HepG2 (cell line): ENCODE measurements at regions not wholly inside any gene's neighbourhood (a gene's known extent, or its start where the extent isn't known, plus 50 kb on each side); places are given as distances from the start of the nearest gene placed in this dataset.

Experiments
- ATAC-seq: fragments of 200-7000 bp; cut with Tn5 transposase; 3 replicates; pipeline ENCODE4 v1.9.1; 2020; ENCODE audit warnings: mild to moderate bottlenecking, moderate library complexity
- BruUV-seq: library from RNA; stranded (reverse); fragments of 400-500 nt; replicated peaks from 2 replicates; lab custom pipeline; 2021; lab: Mats Ljungman, UMichigan
- CTCF ChIA-PET: fragments of 300-600 bp; formaldehyde crosslinking; extraction: SDS; loops from one replicate; lab custom pipeline; 2021; ENCODE audit warnings: low total read pairs, inconsistent platforms, low intra/inter-chr PET ratio; lab: Yijun Ruan, JAX
- POLR2A ChIA-PET: fragments of 350-600 bp; sonication (Branson Sonifier 250); formaldehyde crosslinking; loops from one replicate; lab custom pipeline; 2020; ENCODE audit warnings: antibody characterized with exemption, inconsistent platforms; lab: Yijun Ruan, JAX
- DNase-seq: peaks from one replicate; pipeline ENCODE4 v3.0.0-alpha.2; 2015; ENCODE audit warnings: low spot score
- FAIRE-seq: peaks from 3 replicates; lab custom pipeline; 2011; peaks lifted over from hg19 to GRCh38; lab: Jason Lieb, UNC
- H2AFZ ChIP-seq: one replicate; pipeline ENCODE4 v1.6.1; 2011; ENCODE audit warnings: low read length, inconsistent platforms
- H3K27ac ChIP-seq: fragments of 300-600 bp; 3 replicates; pipeline ENCODE4 v1.8.0; 2011; ENCODE audit warnings: mixed run types, mild to moderate bottlenecking, mixed read lengths, low read length, inconsistent platforms; ENCODE audit not compliant: insufficient read depth; ENCODE audit errors: extremely low read length
- H3K27me3 ChIP-seq, 2 experiments: fragments of 200-600 bp in 1 of 2; 2 replicates in 1 of 2; 3 replicates in 1 of 2; pipeline versions ENCODE4 v1.6.0 to v1.8.0; 2011; ENCODE audit warnings: low read length in 2 of 2, mild to moderate bottlenecking in 2 of 2, moderate library complexity in 2 of 2, inconsistent platforms in 1 of 2; ENCODE audit not compliant: insufficient read depth in 2 of 2, control insufficient read depth in 1 of 2
- H3K36me3 ChIP-seq, 2 experiments: fragments of 200-600 bp in 1 of 2; replicated peaks in 1 of 2; 2 replicates in 1 of 2; 3 replicates in 1 of 2; pipeline versions ENCODE4 v1.5.1 to v1.8.0; 2011; ENCODE audit warnings: low read length in 2 of 2, inconsistent platforms in 1 of 2; ENCODE audit not compliant: insufficient read depth in 2 of 2, control insufficient read depth in 1 of 2
- H3K4me1 ChIP-seq: 2 replicates; pipeline ENCODE4 v1.5.1; 2012; ENCODE audit warnings: low read length, inconsistent platforms; ENCODE audit not compliant: insufficient read depth
- H3K4me2 ChIP-seq: 2 replicates; pipeline ENCODE4 v1.6.0; 2011; ENCODE audit warnings: low read depth, low read length, inconsistent platforms
- H3K4me3 ChIP-seq, 3 experiments: fragments of 200-600 bp in 1 of 3; sonication (generic), shearing (Covaris generic) in 1 of 3; replicated peaks in 1 of 3; 2 replicates each; pipeline ENCODE4 v1.5.1; 2011 to 2016; ENCODE audit warnings: low read length in 3 of 3, inconsistent platforms in 2 of 3, low read depth in 2 of 3, mild to moderate bottlenecking in 2 of 3, control low read depth in 1 of 3, mixed read lengths in 1 of 3; ENCODE audit not compliant: insufficient read depth in 1 of 3
- H3K79me2 ChIP-seq: one replicate; pipeline ENCODE4 v1.6.1; 2011; ENCODE audit warnings: low read length, inconsistent platforms; ENCODE audit not compliant: insufficient read depth
- H3K9ac ChIP-seq: 2 replicates; pipeline ENCODE4 v1.6.0; 2011; ENCODE audit warnings: mild to moderate bottlenecking, low read depth, low read length, inconsistent platforms; ENCODE audit not compliant: insufficient read depth
- H3K9me3 ChIP-seq: 2 replicates; pipeline ENCODE4 v1.5.1; 2012; ENCODE audit warnings: mild to moderate bottlenecking, low read length
- H4K20me1 ChIP-seq: 2 replicates; pipeline ENCODE4 v1.6.0; 2011; ENCODE audit warnings: inconsistent platforms, mild to moderate bottlenecking, low read length, moderate library complexity; ENCODE audit not compliant: insufficient read depth
- KLF16 ChIP-seq, 2 experiments: sonication (generic) in 1 of 2; formaldehyde crosslinking in 1 of 2; IDR thresholded peaks; 2 replicates each; pipeline versions ENCODE4 v1.6.1 to v1.8.0; 2016 to 2023; ENCODE audit warnings: missing genetic modification reagents in 2 of 2, missing compliant biosample characterization in 1 of 2
- KMT2B ChIP-seq: IDR thresholded peaks from 2 replicates; pipeline ENCODE4 v1.6.1; 2016; ENCODE audit warnings: missing genetic modification reagents, missing compliant biosample characterization
- RCOR2 ChIP-seq: IDR thresholded peaks from 2 replicates; pipeline ENCODE4 v1.6.1; 2016; ENCODE audit warnings: missing biosample characterization, missing genetic modification reagents
- SATB2 ChIP-seq: sonication (generic); formaldehyde crosslinking; IDR thresholded peaks from 2 replicates; pipeline ENCODE4 v1.5.0; 2020; ENCODE audit warnings: missing genetic modification reagents
- ZNF773 ChIP-seq: sonication (generic); formaldehyde crosslinking; IDR thresholded peaks from 2 replicates; pipeline ENCODE4 v1.4.0; 2020; ENCODE audit warnings: missing genetic modification reagents, borderline replicate concordance
- WGBS: methylation state at CpG from one replicate; pipeline ENCODE4 v1.1.6; 2017; ENCODE audit warnings: low lambda C conversion rate; 5-methylcytosine and 5-hydroxymethylcytosine counted together
- in situ Hi-C: cut with HindIII; loops from 2 replicates; pipeline ENCODE4 v1.10.0; 2017; ENCODE audit warnings: low pct_unique_long_range_greater_than_20kb; ENCODE audit not compliant: extremely low pct_ligation_motif_present
- intact Hi-C: fragments of 100-400 bp; cut with micrococcal nuclease; formaldehyde crosslinking; loops from one replicate; pipeline ENCODE4 v1.10.0; 2022; ENCODE audit not compliant: unreplicated experiment
- TF ChIP-seq, protein P1 (sequence below): sonication (generic); formaldehyde crosslinking; IDR thresholded peaks from 2 replicates; pipeline ENCODE4 v1.4.0; 2020; ENCODE audit warnings: mild to moderate bottlenecking, missing genetic modification reagents

GRCh38 chr6:81226957-81227356 is 525.5 kb downstream of the TENT5A start (continued):
- no peak for TF ChIP-seq RCOR2 (CRISPR knock-in tag)
- no peak for TF ChIP-seq SATB2 (CRISPR knock-in tag)
- no peak for TF ChIP-seq KMT2B (CRISPR knock-in tag)
- no peak for TF ChIP-seq ZNF773 (CRISPR knock-in tag)

DNA sequence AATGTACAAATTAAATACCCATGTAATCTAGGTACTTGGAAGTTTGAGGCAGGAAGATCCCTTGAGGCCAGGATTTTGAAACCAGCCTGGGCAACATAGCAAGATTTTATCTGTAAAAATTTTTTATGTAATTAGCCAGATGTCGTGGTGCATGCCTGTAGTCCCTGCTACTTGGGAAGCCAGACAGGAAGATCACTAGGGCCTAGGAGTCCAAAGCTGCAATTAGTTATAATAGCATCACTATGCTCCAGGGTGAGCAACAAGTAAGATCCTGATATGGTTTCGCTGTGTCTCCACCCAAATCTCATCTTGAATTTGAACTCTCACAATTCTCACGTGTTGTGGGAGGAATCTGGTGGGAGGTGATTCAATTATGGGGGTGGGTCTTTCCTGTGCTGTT is 535.8 kb downstream of the TENT5A start:
- TF ChIP-seq, protein P1, sequence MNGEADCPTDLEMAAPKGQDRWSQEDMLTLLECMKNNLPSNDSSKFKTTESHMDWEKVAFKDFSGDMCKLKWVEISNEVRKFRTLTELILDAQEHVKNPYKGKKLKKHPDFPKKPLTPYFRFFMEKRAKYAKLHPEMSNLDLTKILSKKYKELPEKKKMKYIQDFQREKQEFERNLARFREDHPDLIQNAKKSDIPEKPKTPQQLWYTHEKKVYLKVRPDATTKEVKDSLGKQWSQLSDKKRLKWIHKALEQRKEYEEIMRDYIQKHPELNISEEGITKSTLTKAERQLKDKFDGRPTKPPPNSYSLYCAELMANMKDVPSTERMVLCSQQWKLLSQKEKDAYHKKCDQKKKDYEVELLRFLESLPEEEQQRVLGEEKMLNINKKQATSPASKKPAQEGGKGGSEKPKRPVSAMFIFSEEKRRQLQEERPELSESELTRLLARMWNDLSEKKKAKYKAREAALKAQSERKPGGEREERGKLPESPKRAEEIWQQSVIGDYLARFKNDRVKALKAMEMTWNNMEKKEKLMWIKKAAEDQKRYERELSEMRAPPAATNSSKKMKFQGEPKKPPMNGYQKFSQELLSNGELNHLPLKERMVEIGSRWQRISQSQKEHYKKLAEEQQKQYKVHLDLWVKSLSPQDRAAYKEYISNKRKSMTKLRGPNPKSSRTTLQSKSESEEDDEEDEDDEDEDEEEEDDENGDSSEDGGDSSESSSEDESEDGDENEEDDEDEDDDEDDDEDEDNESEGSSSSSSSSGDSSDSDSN (CRISPR knock-in tag) = no peak
- TF ChIP-seq KLF16 (CRISPR knock-in tag; IDR thresholded peaks at IDR 0.05) = no peak
- in situ Hi-C loops (no loop called here), intact Hi-C loops (no loop called here)
- no peaks in the 10 kb centered on the region for H3K79me2 ChIP-seq
- no TSS peak for BruUV-seq
- no peaks in the 10 kb centered on the region for H3K36me3 ChIP-seq
- no peaks in the 10 kb centered on the region for H4K20me1 ChIP-seq
- ChIA-PET CTCF (no interaction called here), POLR2A (no interaction called here)
- no peak overlapping the region for H3K27ac ChIP-seq
- H3K4me3 ChIP-seq = no peak overlapping the region
- DNase-seq (no peak), ATAC-seq (no peak), FAIRE-seq (no peak)
- H3K4me2 ChIP-seq = no peak overlapping the region
- H3K4me1 ChIP-seq = no peaks in the 10 kb centered on the region
- WGBS = 0% methylated on average over 2 of the region's 3 CpGs
- no peak overlapping the region for H3K9ac ChIP-seq
- H3K27me3 ChIP-seq = no peaks in the 10 kb centered on the region
- no peaks in the 10 kb centered on the region for H3K9me3 ChIP-seq
- H2AFZ ChIP-seq = no peak overlapping the region
